CD14-positive monocyte (primary cell): ENCODE measurements at regions not wholly inside any gene's neighbourhood (a gene's known extent, or its start where the extent isn't known, plus 50 kb on each side); places are given as distances from the start of the nearest gene placed in this dataset.

Experiments
- DNase-seq, 3 donors: peaks; one replicate each; pipeline ENCODE4 v3.0.0-alpha.2; 2011 to 2022
- H2AFZ ChIP-seq: 2 replicates; pipeline ENCODE4 v1.6.0; 2012; ENCODE audit warnings: mild to moderate bottlenecking, low read depth, low read length, inconsistent platforms; ENCODE audit not compliant: insufficient read depth, poor library complexity, severe bottlenecking
- H3K27ac ChIP-seq, 2 donors: 1 replicate in 1 of 2; 2 replicates in 1 of 2; pipeline ENCODE4 v1.5.1; 2012 to 2013; ENCODE audit warnings: low read length in 2 of 2, control low read depth in 1 of 2, inconsistent platforms in 1 of 2, low read depth in 1 of 2, mild to moderate bottlenecking in 1 of 2
- H3K27me3 ChIP-seq, 2 donors: one replicate each; pipeline versions ENCODE4 v1.6.0 to v1.6.1; 2011 to 2013; ENCODE audit warnings: low read length in 2 of 2; ENCODE audit not compliant: control insufficient read depth in 2 of 2, insufficient read depth in 2 of 2
- H3K36me3 ChIP-seq, 2 donors: replicated peaks in 1 of 2; 1 replicate in 1 of 2; 2 replicates in 1 of 2; pipeline versions ENCODE4 v1.5.1 to v1.6.1; 2012 to 2013; ENCODE audit warnings: low read length in 2 of 2, control low read depth in 1 of 2, inconsistent platforms in 1 of 2, mild to moderate bottlenecking in 1 of 2; ENCODE audit not compliant: insufficient read depth in 2 of 2, control insufficient read depth in 1 of 2
- H3K4me1 ChIP-seq, 2 donors: 1 replicate in 1 of 2; 2 replicates in 1 of 2; pipeline versions ENCODE4 v1.5.1 to v1.6.1; 2012 to 2013; ENCODE audit warnings: low read length in 2 of 2, control low read depth in 1 of 2, inconsistent platforms in 1 of 2, mild to moderate bottlenecking in 1 of 2, moderate library complexity in 1 of 2; ENCODE audit not compliant: insufficient read depth in 2 of 2, control insufficient read depth in 1 of 2
- H3K4me2 ChIP-seq: replicated peaks from 2 replicates; pipeline ENCODE3; 2012; ENCODE audit warnings: low read length, moderate library complexity, mild to moderate bottlenecking; ENCODE audit not compliant: poor library complexity, severe bottlenecking; ENCODE audit errors: extremely low read depth
- H3K4me3 ChIP-seq, 3 experiments: fragments of 200-600 bp in 1 of 3; sonication (generic) in 1 of 3; replicated peaks in 1 of 3; 1 replicate in 2 of 3; 2 replicates in 1 of 3; pipeline ENCODE4 v1.5.1; 2011 to 2013; ENCODE audit warnings: low read length in 3 of 3, mild to moderate bottlenecking in 3 of 3, control low read depth in 2 of 3, low read depth in 2 of 3, inconsistent platforms in 1 of 3, moderate library complexity in 1 of 3
- H3K79me2 ChIP-seq: 2 replicates; pipeline ENCODE4 v1.6.0; 2012; ENCODE audit warnings: mild to moderate bottlenecking, control low read depth, inconsistent platforms, low read length, moderate library complexity; ENCODE audit not compliant: insufficient read depth
- H3K9ac ChIP-seq: 2 replicates; pipeline ENCODE4 v1.6.0; 2017; ENCODE audit warnings: low read length, mild to moderate bottlenecking; ENCODE audit not compliant: insufficient read depth, poor library complexity, severe bottlenecking
- H3K9me3 ChIP-seq, 2 donors: replicated peaks in 1 of 2; 1 replicate in 1 of 2; 2 replicates in 1 of 2; pipeline versions ENCODE4 v1.5.1 to v1.6.1; 2012 to 2013; ENCODE audit warnings: low read length in 2 of 2, control low read depth in 1 of 2; ENCODE audit not compliant: control insufficient read depth in 1 of 2, insufficient read depth in 1 of 2
- H4K20me1 ChIP-seq: 2 replicates; pipeline ENCODE4 v1.6.0; 2012; ENCODE audit warnings: mild to moderate bottlenecking, low read length, control low read depth, moderate library complexity; ENCODE audit not compliant: insufficient read depth
- H3K27ac Mint-ChIP-seq, 7 donors: one replicate each; pipeline ENCODE4 v1.8.0; 2020; ENCODE audit warnings: mild to moderate bottlenecking in 7 of 7, mixed read lengths in 7 of 7, moderate library complexity in 6 of 7, inconsistent platforms in 2 of 7
- H3K27me3 Mint-ChIP-seq, 3 donors: one replicate each; pipeline ENCODE4 v1.8.0; 2021 to 2022; ENCODE audit warnings: low read depth in 3 of 3, mild to moderate bottlenecking in 3 of 3, mixed read lengths in 3 of 3, moderate library complexity in 3 of 3, inconsistent platforms in 1 of 3
- H3K36me3 Mint-ChIP-seq, 2 donors: one replicate each; pipeline ENCODE4 v1.8.0; 2020; ENCODE audit warnings: mixed read lengths in 2 of 2, inconsistent platforms in 1 of 2, mild to moderate bottlenecking in 1 of 2
- H3K4me1 Mint-ChIP-seq: one replicate; pipeline ENCODE4 v1.8.0; 2020; ENCODE audit warnings: mild to moderate bottlenecking, mixed read lengths
- H3K4me3 Mint-ChIP-seq, 2 donors: one replicate each; pipeline ENCODE4 v1.8.0; 2020; ENCODE audit warnings: mild to moderate bottlenecking in 2 of 2, mixed read lengths in 2 of 2, moderate library complexity in 1 of 2
- H3K9me3 Mint-ChIP-seq, 7 donors: one replicate each; pipeline ENCODE4 v1.8.0; 2020 to 2022; ENCODE audit warnings: mixed read lengths in 7 of 7, mild to moderate bottlenecking in 6 of 7, moderate library complexity in 6 of 7, inconsistent platforms in 2 of 7
- WGBS: methylation state at CpG from one replicate; pipeline ENCODE4 v1.1.5; 2013; ENCODE audit warnings: missing lambda C conversion rate; ENCODE audit not compliant: insufficient coverage; 5-methylcytosine and 5-hydroxymethylcytosine counted together
- intact Hi-C, 2 donors: fragments of 100-400 bp; cut with micrococcal nuclease; formaldehyde crosslinking; loops; one replicate each; pipeline versions ENCODE4 v1.15.0 to v1.15.1; 2023
- TF ChIP-seq, protein P1 (sequence below): fragments of 200-600 bp; IDR thresholded peaks from one replicate; pipeline ENCODE4 v1.8.0; 2022; ENCODE audit warnings: antibody characterized with exemption, mild to moderate bottlenecking

DNA sequence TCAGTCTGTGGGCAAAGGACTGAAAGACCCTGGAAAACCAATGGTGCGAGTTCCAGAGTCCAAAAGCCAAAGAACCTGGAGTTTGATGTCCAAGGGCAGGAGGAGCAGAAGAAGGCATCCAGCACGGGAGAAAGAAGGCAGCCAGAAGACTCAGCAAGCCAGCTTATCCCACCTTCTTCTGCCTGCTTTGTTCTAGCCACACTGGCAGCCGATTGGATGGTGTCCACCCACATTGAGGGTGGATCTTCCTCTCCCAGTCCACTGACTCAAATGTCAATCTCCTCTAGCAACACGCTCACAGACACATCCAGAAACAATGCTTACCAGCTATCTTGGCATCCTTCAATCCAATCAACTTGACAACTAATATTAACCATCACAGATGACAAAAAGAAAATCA, 57.2 kb upstream of the CAPRIN2 start:
- Histone ChIP-seq H3K9ac (no peak overlapping the region), H3K4me1 (no peaks in the 10 kb centered on the region), H3K4me2 (no peak overlapping the region), H4K20me1 (no peaks in the 10 kb centered on the region), H3K27me3 (no peaks in the 10 kb centered on the region), H3K9me3 (no peaks in the 10 kb centered on the region), H2AFZ (no peak overlapping the region), H3K79me2 (no peaks in the 10 kb centered on the region), H3K36me3 (no peaks in the 10 kb centered on the region), H3K27ac (no peak overlapping the region), H3K4me3 (no peak overlapping the region)
- no peak for DNase-seq
- H3K27me3 Mint-ChIP-seq: peaks cover 2 to 10% (median 3%) of the 10 kb centered on the region in 3 donors
- intact Hi-C loops: no loop called here
- WGBS: 90% methylated on average over 3 of the region's 4 CpGs
- TF ChIP-seq, protein P1, sequence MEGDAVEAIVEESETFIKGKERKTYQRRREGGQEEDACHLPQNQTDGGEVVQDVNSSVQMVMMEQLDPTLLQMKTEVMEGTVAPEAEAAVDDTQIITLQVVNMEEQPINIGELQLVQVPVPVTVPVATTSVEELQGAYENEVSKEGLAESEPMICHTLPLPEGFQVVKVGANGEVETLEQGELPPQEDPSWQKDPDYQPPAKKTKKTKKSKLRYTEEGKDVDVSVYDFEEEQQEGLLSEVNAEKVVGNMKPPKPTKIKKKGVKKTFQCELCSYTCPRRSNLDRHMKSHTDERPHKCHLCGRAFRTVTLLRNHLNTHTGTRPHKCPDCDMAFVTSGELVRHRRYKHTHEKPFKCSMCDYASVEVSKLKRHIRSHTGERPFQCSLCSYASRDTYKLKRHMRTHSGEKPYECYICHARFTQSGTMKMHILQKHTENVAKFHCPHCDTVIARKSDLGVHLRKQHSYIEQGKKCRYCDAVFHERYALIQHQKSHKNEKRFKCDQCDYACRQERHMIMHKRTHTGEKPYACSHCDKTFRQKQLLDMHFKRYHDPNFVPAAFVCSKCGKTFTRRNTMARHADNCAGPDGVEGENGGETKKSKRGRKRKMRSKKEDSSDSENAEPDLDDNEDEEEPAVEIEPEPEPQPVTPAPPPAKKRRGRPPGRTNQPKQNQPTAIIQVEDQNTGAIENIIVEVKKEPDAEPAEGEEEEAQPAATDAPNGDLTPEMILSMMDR: no peak
- no peak overlapping the region for H3K27ac Mint-ChIP-seq
- H3K9me3 Mint-ChIP-seq: peaks cover 0 to 6% (median 0%) of the 10 kb centered on the region in 7 donors
- no peaks in the 10 kb centered on the region for H3K36me3 Mint-ChIP-seq
- H3K4me3 Mint-ChIP-seq: no peak overlapping the region
- no peaks in the 10 kb centered on the region for H3K4me1 Mint-ChIP-seq

DNA sequence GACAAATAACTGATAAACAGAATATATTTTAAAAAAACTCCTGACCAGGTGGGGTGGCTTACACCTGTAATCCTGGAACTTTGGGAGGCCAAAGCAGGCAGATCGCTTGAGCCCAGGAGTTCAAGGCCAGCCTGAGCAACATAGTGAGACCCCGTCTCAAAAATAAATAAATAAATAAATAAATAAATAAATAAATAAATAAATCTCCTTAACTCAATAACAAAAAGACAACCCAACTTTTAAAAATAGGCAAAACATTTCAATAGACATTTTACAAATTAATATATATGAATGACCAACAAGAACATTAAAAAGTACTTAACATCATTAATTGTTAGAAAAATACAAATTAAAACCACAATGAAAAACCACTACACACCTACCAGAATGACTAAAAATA, 56.2 kb upstream of the CAPRIN2 start:
- H3K27me3 Mint-ChIP-seq: peaks cover 3 to 6% (median 3%) of the 10 kb centered on the region in 3 donors
- Histone ChIP-seq H3K27ac (no peak overlapping the region), H3K79me2 (no peaks in the 10 kb centered on the region), H3K4me1 (no peaks in the 10 kb centered on the region), H3K4me3 (no peak overlapping the region), H2AFZ (no peak overlapping the region), H3K9me3 (no peaks in the 10 kb centered on the region), H3K36me3 (no peaks in the 10 kb centered on the region), H4K20me1 (no peaks in the 10 kb centered on the region), H3K4me2 (no peak overlapping the region), H3K9ac (no peak overlapping the region), H3K27me3 (no peaks in the 10 kb centered on the region)
- DNase-seq: no peak
- H3K9me3 Mint-ChIP-seq: peaks cover 0 to 6% (median 0%) of the 10 kb centered on the region in 7 donors
- no peaks in the 10 kb centered on the region for H3K36me3 Mint-ChIP-seq
- intact Hi-C loops: no loop called here
- TF ChIP-seq, protein P1: no peak
- WGBS: no CpG with 5 or more reads among the region's 2 CpGs
- no peaks in the 10 kb centered on the region for H3K4me1 Mint-ChIP-seq
- no peak overlapping the region for H3K27ac Mint-ChIP-seq
- H3K4me3 Mint-ChIP-seq: no peak overlapping the region
